ENCODE measurements at regions not wholly inside any gene's neighbourhood (a gene's known extent, or its start where the extent isn't known, plus 50 kb on each side); places are given as distances from the start of the nearest gene placed in this dataset.

- TF ChIP-seq, protein P1, sequence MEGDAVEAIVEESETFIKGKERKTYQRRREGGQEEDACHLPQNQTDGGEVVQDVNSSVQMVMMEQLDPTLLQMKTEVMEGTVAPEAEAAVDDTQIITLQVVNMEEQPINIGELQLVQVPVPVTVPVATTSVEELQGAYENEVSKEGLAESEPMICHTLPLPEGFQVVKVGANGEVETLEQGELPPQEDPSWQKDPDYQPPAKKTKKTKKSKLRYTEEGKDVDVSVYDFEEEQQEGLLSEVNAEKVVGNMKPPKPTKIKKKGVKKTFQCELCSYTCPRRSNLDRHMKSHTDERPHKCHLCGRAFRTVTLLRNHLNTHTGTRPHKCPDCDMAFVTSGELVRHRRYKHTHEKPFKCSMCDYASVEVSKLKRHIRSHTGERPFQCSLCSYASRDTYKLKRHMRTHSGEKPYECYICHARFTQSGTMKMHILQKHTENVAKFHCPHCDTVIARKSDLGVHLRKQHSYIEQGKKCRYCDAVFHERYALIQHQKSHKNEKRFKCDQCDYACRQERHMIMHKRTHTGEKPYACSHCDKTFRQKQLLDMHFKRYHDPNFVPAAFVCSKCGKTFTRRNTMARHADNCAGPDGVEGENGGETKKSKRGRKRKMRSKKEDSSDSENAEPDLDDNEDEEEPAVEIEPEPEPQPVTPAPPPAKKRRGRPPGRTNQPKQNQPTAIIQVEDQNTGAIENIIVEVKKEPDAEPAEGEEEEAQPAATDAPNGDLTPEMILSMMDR (conservative IDR thresholded peaks at IDR 0.05; ENCODE audit: low read depth in 2 of 2), result no peak
- TF ChIP-seq CREB1 (CRISPR knock-in tag; IDR thresholded peaks at IDR 0.05; ENCODE audit: low read depth) (no peak), EZH2 (IDR thresholded peaks at IDR 0.05; ENCODE audit: low read depth, unreplicated experiment) (no peak)
Observed at GRCh38 chr5:91867799-91868198, 484.7 kb upstream of the ARRDC3 start.

Data from GM23338 (cell line).